DND-41 (cell line): ENCODE measurements at regions not wholly inside any gene's neighbourhood (a gene's known extent, or its start where the extent isn't known, plus 50 kb on each side); places are given as distances from the start of the nearest gene placed in this dataset.

Experiments used
- ATAC-seq: fragments of 200-7000 bp; cut with Tn5 transposase; 3 replicates; pipeline ENCODE4 v1.9.1; 2021; ENCODE audit warnings: low read depth; ENCODE audit not compliant: insufficient read depth
- DNase-seq: peaks from one replicate; pipeline ENCODE4 v3.0.0-alpha.2; 2020
- H2AFZ ChIP-seq: 2 replicates; pipeline ENCODE4 v1.6.0; 2012; ENCODE audit warnings: low read depth, low read length
- H3K27ac ChIP-seq: 2 replicates; pipeline ENCODE4 v1.5.1; 2012; ENCODE audit warnings: low read length, inconsistent platforms
- H3K27me3 ChIP-seq: fragments of 200-600 bp; sonication (generic); 2 replicates; pipeline ENCODE4 v1.6.0; 2012; ENCODE audit warnings: low read length, mild to moderate bottlenecking, inconsistent platforms; ENCODE audit not compliant: insufficient read depth, poor library complexity
- H3K36me3 ChIP-seq: 2 replicates; pipeline ENCODE4 v1.5.1; 2012; ENCODE audit warnings: low read length, inconsistent platforms; ENCODE audit not compliant: insufficient read depth
- H3K4me1 ChIP-seq: 2 replicates; pipeline ENCODE4 v1.5.1; 2012; ENCODE audit warnings: mild to moderate bottlenecking, low read length; ENCODE audit not compliant: insufficient read depth
- H3K4me2 ChIP-seq: 2 replicates; pipeline ENCODE4 v1.6.0; 2012; ENCODE audit warnings: mild to moderate bottlenecking, moderate library complexity, low read length, inconsistent platforms; ENCODE audit not compliant: insufficient read depth
- H3K4me3 ChIP-seq, 2 experiments: fragments of 200-600 bp in 1 of 2; shearing (Covaris generic) in 1 of 2; 2 replicates each; pipeline ENCODE4 v1.5.1; 2012 to 2016; ENCODE audit warnings: inconsistent platforms in 2 of 2, low read length in 2 of 2, mild to moderate bottlenecking in 2 of 2, low read depth in 1 of 2, moderate library complexity in 1 of 2
- H3K79me2 ChIP-seq: 2 replicates; pipeline ENCODE4 v1.6.0; 2012; ENCODE audit warnings: low read length, inconsistent platforms; ENCODE audit not compliant: insufficient read depth
- H3K9ac ChIP-seq: 2 replicates; pipeline ENCODE4 v1.6.0; 2012; ENCODE audit warnings: low read depth, mild to moderate bottlenecking, inconsistent platforms, low read length, moderate library complexity
- H3K9me3 ChIP-seq: 2 replicates; pipeline ENCODE4 v1.5.1; 2012; ENCODE audit warnings: low read length, moderate library complexity, mild to moderate bottlenecking, inconsistent platforms; ENCODE audit not compliant: insufficient read depth, severe bottlenecking
- H4K20me1 ChIP-seq: 2 replicates; pipeline ENCODE4 v1.6.0; 2012; ENCODE audit warnings: low read length; ENCODE audit not compliant: insufficient read depth
- CTCF ChIP-seq: IDR thresholded peaks from 2 replicates; pipeline ENCODE4 v1.5.1; 2012; ENCODE audit warnings: borderline replicate concordance, low read length, moderate library complexity, mild to moderate bottlenecking; ENCODE audit not compliant: poor library complexity, severe bottlenecking; ENCODE audit errors: extremely low read depth
- EZH2 ChIP-seq: IDR thresholded peaks from 3 replicates; pipeline ENCODE4 v1.6.1; 2012; ENCODE audit warnings: borderline replicate concordance, low read depth, mild to moderate bottlenecking, moderate library complexity, low read length, inconsistent platforms; ENCODE audit not compliant: severe bottlenecking

DNA sequence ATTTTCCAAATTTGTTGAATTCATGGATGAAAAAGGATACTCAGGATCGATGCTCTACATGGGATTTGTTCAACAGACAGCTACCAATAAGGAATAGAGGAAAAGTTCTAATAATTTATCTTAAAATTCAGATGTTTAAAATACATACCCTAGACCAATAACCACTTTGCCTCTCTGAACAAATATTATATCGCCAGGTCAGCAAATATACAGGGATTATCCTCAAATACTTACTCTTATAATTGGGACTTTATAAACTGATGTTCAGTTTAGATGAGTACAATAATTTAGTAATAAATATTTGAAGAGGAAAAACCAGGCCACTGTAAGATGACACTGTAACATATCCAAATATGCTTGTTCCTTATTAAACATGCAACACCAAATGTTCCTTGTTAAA is 268.7 kb downstream of the DOK5 start:
- TF ChIP-seq EZH2 (no peak), CTCF (no peak)
- DNase-seq = no peak
- Histone ChIP-seq H3K9me3 (peaks cover 7% of the 10 kb centered on the region), H3K79me2 (no peaks in the 10 kb centered on the region), H3K27ac (no peak overlapping the region), H3K9ac (no peak overlapping the region), H2AFZ (no peak overlapping the region), H3K4me1 (no peaks in the 10 kb centered on the region), H3K27me3 (peaks cover 9% of the 10 kb centered on the region), H3K4me3 (no peak overlapping the region), H3K4me2 (no peak overlapping the region), H4K20me1 (no peaks in the 10 kb centered on the region), H3K36me3 (no peaks in the 10 kb centered on the region)
- no peak for ATAC-seq

- no peak overlapping the region for H3K4me3 ChIP-seq
- H3K4me1 ChIP-seq = no peaks in the 10 kb centered on the region
- no peak overlapping the region for H3K4me2 ChIP-seq
- no peak overlapping the region for H3K27ac ChIP-seq
- no peaks in the 10 kb centered on the region for H3K9me3 ChIP-seq
- DNase-seq = no peak
- no peak for TF ChIP-seq EZH2
- TF ChIP-seq CTCF = no peak
- no peak for ATAC-seq
- H3K9ac ChIP-seq = no peak overlapping the region
- H3K27me3 ChIP-seq = peaks cover 9% of the 10 kb centered on the region
- H3K36me3 ChIP-seq = no peaks in the 10 kb centered on the region
- no peak overlapping the region for H2AFZ ChIP-seq
- no peaks in the 10 kb centered on the region for H4K20me1 ChIP-seq
- H3K79me2 ChIP-seq = no peaks in the 10 kb centered on the region
Observed at GRCh38 chr20:54742193-54742592, 266.8 kb downstream of the DOK5 start.

GRCh38 chr20:54736421-54736820 is 261.0 kb downstream of the DOK5 start:
- H3K36me3 ChIP-seq = no peaks in the 10 kb centered on the region
- no peak overlapping the region for H3K27ac ChIP-seq
- TF ChIP-seq CTCF (no peak), EZH2 (no peak)
- H3K4me2 ChIP-seq = no peak overlapping the region
- DNase-seq (no peak), ATAC-seq (no peak)
- no peaks in the 10 kb centered on the region for H3K4me1 ChIP-seq
- H3K9me3 ChIP-seq = no peaks in the 10 kb centered on the region
- H2AFZ ChIP-seq = no peak overlapping the region
- H4K20me1 ChIP-seq = no peaks in the 10 kb centered on the region
- no peaks in the 10 kb centered on the region for H3K79me2 ChIP-seq
- no peak overlapping the region for H3K9ac ChIP-seq
- peaks cover 4% of the 10 kb centered on the region for H3K27me3 ChIP-seq
- no peak overlapping the region for H3K4me3 ChIP-seq

DNA sequence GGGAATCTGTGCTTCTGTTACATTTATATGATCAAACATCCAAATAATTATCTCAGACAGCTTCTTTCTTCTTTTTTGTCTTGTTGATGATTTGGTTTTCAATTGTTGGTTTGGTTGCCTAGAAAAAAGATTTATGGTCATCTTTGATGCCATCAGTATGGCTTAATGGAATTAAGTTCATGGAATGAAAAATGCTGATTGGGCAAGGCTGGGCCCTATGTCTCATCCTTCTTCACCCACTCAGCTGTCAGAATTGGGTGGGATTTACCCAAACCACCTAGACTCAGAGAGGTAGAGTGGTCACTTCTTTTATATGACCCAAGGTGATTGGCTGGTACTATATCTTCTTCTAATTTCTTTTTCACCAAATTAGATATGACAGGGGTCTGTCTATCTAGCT is 258.3 kb downstream of the DOK5 start:
- Histone ChIP-seq H3K27ac (no peak overlapping the region), H3K4me1 (no peaks in the 10 kb centered on the region), H2AFZ (no peak overlapping the region), H3K9me3 (no peaks in the 10 kb centered on the region), H3K4me2 (no peak overlapping the region), H3K4me3 (no peak overlapping the region), H3K9ac (no peak overlapping the region), H3K36me3 (no peaks in the 10 kb centered on the region), H3K27me3 (peaks cover 6% of the 10 kb centered on the region), H3K79me2 (no peaks in the 10 kb centered on the region), H4K20me1 (no peaks in the 10 kb centered on the region)
- ATAC-seq = no peak
- no peak for TF ChIP-seq CTCF
- no peak for TF ChIP-seq EZH2
- DNase-seq = no peak
